Fibroblast of villous mesenchyme (primary cell): ENCODE measurements at regions not wholly inside any gene's neighbourhood (a gene's known extent, or its start where the extent isn't known, plus 50 kb on each side); places are given as distances from the start of the nearest gene placed in this dataset.
A peak's percentile ranks its signal among the peaks of the same experiment; 100 is the strongest.

Experiments
- DNase-seq: peaks from one replicate; pipeline ENCODE4 v3.0.0-alpha.2; 2010; ENCODE audit warnings: low read depth
- H3K4me3 ChIP-seq: 2 replicates; pipeline ENCODE4 v1.5.1; 2011; ENCODE audit warnings: low read depth, mild to moderate bottlenecking, low read length
- TF ChIP-seq, protein P1 (sequence below): IDR thresholded peaks from 2 replicates; pipeline ENCODE4 v1.5.1; 2012; ENCODE audit warnings: low read depth, mild to moderate bottlenecking, low read length; ENCODE audit not compliant: insufficient read depth

GRCh38 chr12:88677464-88677863, 97.2 kb upstream of the KITLG start:
- DNase-seq, result no peak
- H3K4me3 ChIP-seq, result no peak overlapping the region
- TF ChIP-seq, protein P1, sequence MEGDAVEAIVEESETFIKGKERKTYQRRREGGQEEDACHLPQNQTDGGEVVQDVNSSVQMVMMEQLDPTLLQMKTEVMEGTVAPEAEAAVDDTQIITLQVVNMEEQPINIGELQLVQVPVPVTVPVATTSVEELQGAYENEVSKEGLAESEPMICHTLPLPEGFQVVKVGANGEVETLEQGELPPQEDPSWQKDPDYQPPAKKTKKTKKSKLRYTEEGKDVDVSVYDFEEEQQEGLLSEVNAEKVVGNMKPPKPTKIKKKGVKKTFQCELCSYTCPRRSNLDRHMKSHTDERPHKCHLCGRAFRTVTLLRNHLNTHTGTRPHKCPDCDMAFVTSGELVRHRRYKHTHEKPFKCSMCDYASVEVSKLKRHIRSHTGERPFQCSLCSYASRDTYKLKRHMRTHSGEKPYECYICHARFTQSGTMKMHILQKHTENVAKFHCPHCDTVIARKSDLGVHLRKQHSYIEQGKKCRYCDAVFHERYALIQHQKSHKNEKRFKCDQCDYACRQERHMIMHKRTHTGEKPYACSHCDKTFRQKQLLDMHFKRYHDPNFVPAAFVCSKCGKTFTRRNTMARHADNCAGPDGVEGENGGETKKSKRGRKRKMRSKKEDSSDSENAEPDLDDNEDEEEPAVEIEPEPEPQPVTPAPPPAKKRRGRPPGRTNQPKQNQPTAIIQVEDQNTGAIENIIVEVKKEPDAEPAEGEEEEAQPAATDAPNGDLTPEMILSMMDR, result no peak

DNA sequence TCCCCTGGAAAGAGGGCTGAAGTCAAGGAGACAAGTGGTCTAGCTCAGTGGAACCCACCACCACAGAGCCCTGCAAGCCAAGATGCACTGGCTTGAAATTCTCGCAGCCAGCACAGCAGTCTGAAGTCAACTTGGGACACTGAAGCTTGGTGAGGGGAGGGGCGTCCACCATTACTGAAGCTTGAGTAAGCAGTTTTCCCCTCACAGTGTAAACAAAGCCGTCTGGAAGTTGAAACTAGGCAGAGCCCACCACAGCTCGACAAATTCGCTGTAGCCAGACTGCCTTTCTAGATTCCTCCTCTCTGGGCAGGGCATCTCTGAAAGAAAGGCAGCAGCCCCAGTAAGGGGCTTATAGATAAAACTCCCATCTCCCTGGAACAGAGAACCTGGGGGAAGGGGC, 87.3 kb upstream of the KITLG start:
- DNase-seq, result peak; percentile 49
- H3K4me3 ChIP-seq, result peak overlapping the region; percentile 21

DNA sequence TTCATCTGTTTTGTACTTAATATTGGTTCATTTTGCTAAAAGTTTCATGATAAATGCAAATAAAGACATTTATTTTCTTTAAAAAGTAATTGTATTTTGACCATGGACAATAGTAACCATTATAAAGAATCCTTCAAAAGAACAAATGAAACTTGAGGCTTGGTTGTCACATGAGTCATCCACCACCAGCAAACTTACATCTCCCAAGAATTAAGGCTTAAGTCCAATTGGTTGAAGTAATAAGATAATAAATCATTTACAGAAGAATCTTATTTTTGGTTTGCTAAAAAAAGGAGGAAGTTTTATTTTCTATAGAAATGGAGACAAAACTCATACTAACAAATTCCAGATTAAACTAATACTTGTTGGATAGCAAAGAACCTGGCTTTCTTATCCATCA, 84.8 kb upstream of the KITLG start:
- TF ChIP-seq, protein P1, result no peak
- DNase-seq, result peak; percentile 14
- no peak overlapping the region for H3K4me3 ChIP-seq

DNA sequence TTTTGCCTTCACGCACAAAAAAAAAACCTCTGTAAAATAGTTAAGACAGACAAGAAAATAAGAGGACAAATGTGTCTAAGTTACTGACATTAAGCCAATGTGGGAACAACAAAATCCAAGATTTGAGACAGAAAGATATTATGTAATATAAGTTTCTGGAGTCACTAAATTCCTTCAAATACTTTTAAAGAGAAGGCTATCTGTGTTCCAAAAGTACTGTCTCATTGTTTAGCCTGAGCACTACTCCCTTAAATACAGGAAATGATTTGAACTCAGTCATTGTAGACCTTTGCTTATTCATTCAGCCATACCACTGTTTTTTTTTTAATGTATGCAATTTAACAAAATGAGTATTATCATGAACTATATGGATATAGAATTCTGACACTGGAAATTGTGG, 82.7 kb upstream of the KITLG start:
- no peak overlapping the region for H3K4me3 ChIP-seq
- TF ChIP-seq, protein P1, result no peak
- DNase-seq, result no peak

GRCh38 chr12:88662093-88662492, 81.8 kb upstream of the KITLG start:
- DNase-seq, result no peak
- H3K4me3 ChIP-seq, result no peak overlapping the region
- TF ChIP-seq, protein P1, result no peak

- no peak for DNase-seq
- TF ChIP-seq, protein P1, result no peak
- no peak overlapping the region for H3K4me3 ChIP-seq
These were observed 77.7 kb upstream of the KITLG start for GRCh38 chr12:88658009-88658408.

GRCh38 chr12:88650715-88651114, 70.4 kb upstream of the KITLG start:
- peak; percentile 19 for DNase-seq
- TF ChIP-seq, protein P1, result no peak
- H3K4me3 ChIP-seq, result no peak overlapping the region
